Neural progenitor cell (in vitro differentiated cells): ENCODE measurements at regions not wholly inside any gene's neighbourhood (a gene's known extent, or its start where the extent isn't known, plus 50 kb on each side); places are given as distances from the start of the nearest gene placed in this dataset.

Source experiments
- DNase-seq: peaks from one replicate; pipeline ENCODE4 v3.0.0-alpha.2; 2016; ENCODE audit warnings: low spot score
- H2AFZ ChIP-seq: fragments of 200-600 bp; sonication (generic); replicated peaks from 2 replicates; pipeline ENCODE4 v1.6.1; 2016; ENCODE audit warnings: antibody characterized with exemption
- H3F3A ChIP-seq: fragments of 200-600 bp; sonication (generic); 2 replicates; pipeline ENCODE4 v1.6.1; 2016; ENCODE audit warnings: antibody characterized with exemption, low read depth
- H3K27ac ChIP-seq: fragments of 200-600 bp; sonication (generic); 2 replicates; pipeline ENCODE4 v1.5.1; 2016; ENCODE audit warnings: mild to moderate bottlenecking
- H3K27me3 ChIP-seq: fragments of 200-600 bp; sonication (generic); 2 replicates; pipeline ENCODE4 v1.6.1; 2016; ENCODE audit warnings: mild to moderate bottlenecking, moderate library complexity
- H3K36me3 ChIP-seq: fragments of 200-600 bp; sonication (generic); 2 replicates; pipeline ENCODE4 v1.5.1; 2016
- H3K4me1 ChIP-seq: fragments of 200-600 bp; sonication (generic); 2 replicates; pipeline ENCODE4 v1.6.1; 2016; ENCODE audit warnings: mixed run types
- H3K4me2 ChIP-seq: fragments of 200-600 bp; sonication (generic); 2 replicates; pipeline ENCODE4 v1.6.1; 2016
- H3K4me3 ChIP-seq: fragments of 200-600 bp; sonication (generic); 2 replicates; pipeline ENCODE4 v1.5.1; 2016
- H3K79me2 ChIP-seq: fragments of 200-600 bp; sonication (generic); 2 replicates; pipeline ENCODE4 v1.6.1; 2016; ENCODE audit warnings: low read depth
- H3K9ac ChIP-seq: fragments of 200-600 bp; sonication (generic); 2 replicates; pipeline ENCODE4 v1.6.1; 2016
- H3K9me3 ChIP-seq: fragments of 200-600 bp; sonication (generic); 2 replicates; pipeline ENCODE4 v1.5.1; 2016; ENCODE audit warnings: low read depth
- H4K20me1 ChIP-seq: fragments of 200-600 bp; sonication (generic); 2 replicates; pipeline ENCODE4 v1.6.1; 2016; ENCODE audit warnings: low read depth
- H3K27ac Mint-ChIP-seq: 3 replicates; pipeline ENCODE4 v1.8.0; 2021; ENCODE audit warnings: mixed read lengths
- H3K27me3 Mint-ChIP-seq: 2 replicates; pipeline ENCODE4 v1.8.0; 2022; ENCODE audit warnings: low read depth, mild to moderate bottlenecking, inconsistent platforms, moderate library complexity, mixed read lengths; ENCODE audit not compliant: insufficient read depth
- H3K36me3 Mint-ChIP-seq: 3 replicates; pipeline ENCODE4 v1.8.0; 2021; ENCODE audit warnings: mixed read lengths
- H3K4me1 Mint-ChIP-seq: 3 replicates; pipeline ENCODE4 v1.8.0; 2021; ENCODE audit warnings: mixed read lengths
- H3K4me3 Mint-ChIP-seq: 3 replicates; pipeline ENCODE4 v1.8.0; 2021; ENCODE audit warnings: mild to moderate bottlenecking, moderate library complexity, mixed read lengths
- H3K9me3 Mint-ChIP-seq: 3 replicates; pipeline ENCODE4 v1.8.0; 2020; ENCODE audit warnings: mixed read lengths
- CTCF ChIP-seq: fragments of 200-600 bp; sonication (generic); IDR thresholded peaks from 2 replicates; pipeline ENCODE4 v1.5.1; 2017; ENCODE audit warnings: antibody characterized with exemption, mild to moderate bottlenecking
- EZH2 ChIP-seq: fragments of 200-600 bp; sonication (generic); IDR thresholded peaks from 2 replicates; pipeline ENCODE4 v1.6.1; 2017; ENCODE audit warnings: antibody characterized with exemption, mild to moderate bottlenecking, moderate library complexity
- EZH2phosphoT487 ChIP-seq: fragments of 200-600 bp; sonication (generic); IDR thresholded peaks from 2 replicates; pipeline ENCODE4 v1.6.1; 2017; ENCODE audit warnings: antibody characterized with exemption

- Mint-ChIP-seq H3K27me3 (no peaks in the 10 kb centered on the region), H3K4me1 (peaks cover 3% of the 10 kb centered on the region), H3K27ac (no peak overlapping the region), H3K9me3 (no peaks in the 10 kb centered on the region), H3K36me3 (no peaks in the 10 kb centered on the region), H3K4me3 (no peak overlapping the region)
- no peaks in the 10 kb centered on the region for H3K27me3 ChIP-seq
- H3F3A ChIP-seq = no peaks in the 10 kb centered on the region
- no peak overlapping the region for H3K4me3 ChIP-seq
- H3K4me1 ChIP-seq = no peaks in the 10 kb centered on the region
- no peaks in the 10 kb centered on the region for H3K36me3 ChIP-seq
- H3K79me2 ChIP-seq = no peaks in the 10 kb centered on the region
- no peak overlapping the region for H3K4me2 ChIP-seq
- H2AFZ ChIP-seq = no peak overlapping the region
- H3K9me3 ChIP-seq = no peaks in the 10 kb centered on the region
- TF ChIP-seq EZH2 (no peak), CTCF (no peak), EZH2phosphoT487 (no peak)
- H3K9ac ChIP-seq = no peak overlapping the region
- no peaks in the 10 kb centered on the region for H4K20me1 ChIP-seq
- no peak for DNase-seq
- H3K27ac ChIP-seq = no peak overlapping the region
Observed at GRCh38 chr15:61398310-61398709, 169.2 kb upstream of the RORA start.

- Mint-ChIP-seq H3K27ac (no peak overlapping the region), H3K4me1 (no peaks in the 10 kb centered on the region), H3K36me3 (no peaks in the 10 kb centered on the region), H3K4me3 (no peak overlapping the region), H3K27me3 (peaks cover 2% of the 10 kb centered on the region), H3K9me3 (no peaks in the 10 kb centered on the region)
- H3K79me2 ChIP-seq = no peaks in the 10 kb centered on the region
- no peaks in the 10 kb centered on the region for H3K9me3 ChIP-seq
- H3F3A ChIP-seq = no peaks in the 10 kb centered on the region
- DNase-seq = no peak
- no peak overlapping the region for H3K4me2 ChIP-seq
- TF ChIP-seq CTCF (no peak), EZH2phosphoT487 (no peak), EZH2 (no peak)
- no peak overlapping the region for H2AFZ ChIP-seq
- no peak overlapping the region for H3K9ac ChIP-seq
- no peaks in the 10 kb centered on the region for H3K36me3 ChIP-seq
- no peak overlapping the region for H3K4me3 ChIP-seq
- no peaks in the 10 kb centered on the region for H3K4me1 ChIP-seq
- no peaks in the 10 kb centered on the region for H3K27me3 ChIP-seq
- no peaks in the 10 kb centered on the region for H4K20me1 ChIP-seq
- H3K27ac ChIP-seq = no peak overlapping the region
Observed at GRCh38 chr15:61396235-61396919, 167.3 kb upstream of the RORA start.

GRCh38 chr15:61393949-61394348 is 164.8 kb upstream of the RORA start:
- no peak for TF ChIP-seq EZH2
- TF ChIP-seq CTCF = no peak
- TF ChIP-seq EZH2phosphoT487 = no peak
- Mint-ChIP-seq H3K9me3 (no peaks in the 10 kb centered on the region), H3K27ac (no peak overlapping the region), H3K27me3 (peaks cover 2% of the 10 kb centered on the region), H3K4me3 (no peak overlapping the region), H3K36me3 (no peaks in the 10 kb centered on the region), H3K4me1 (no peaks in the 10 kb centered on the region)
- H3K9me3 ChIP-seq = no peaks in the 10 kb centered on the region
- H3K36me3 ChIP-seq = no peaks in the 10 kb centered on the region
- H3K27me3 ChIP-seq = no peaks in the 10 kb centered on the region
- no peaks in the 10 kb centered on the region for H4K20me1 ChIP-seq
- no peak overlapping the region for H3K4me2 ChIP-seq
- no peaks in the 10 kb centered on the region for H3F3A ChIP-seq
- no peak overlapping the region for H3K9ac ChIP-seq
- no peak overlapping the region for H3K4me3 ChIP-seq
- H3K79me2 ChIP-seq = no peaks in the 10 kb centered on the region
- no peaks in the 10 kb centered on the region for H3K4me1 ChIP-seq
- no peak overlapping the region for H2AFZ ChIP-seq
- DNase-seq = no peak
- H3K27ac ChIP-seq = no peak overlapping the region
